Stimulated activated CD4-positive, alpha-beta T cell treated with anti-CD3 and anti-CD28 coated beads, Interleukin-4, amount 100 ng/mL, for 24 hours (primary cell): ENCODE measurements at regions not wholly inside any gene's neighbourhood (a gene's known extent, or its start where the extent isn't known, plus 50 kb on each side); places are given as distances from the start of the nearest gene placed in this dataset.

ENCODE experiments used
- DNase-seq: peaks from one replicate; pipeline ENCODE4 v3.0.0-alpha.2; 2020

GRCh38 chr10:89153971-89154370 lies 53.1 kb downstream of the CH25H start:
- no peak for DNase-seq

GRCh38 chr10:89153116-89153515 lies 54.0 kb downstream of the CH25H start:
- DNase-seq: no peak

GRCh38 chr10:89151857-89152256 lies 55.3 kb downstream of the CH25H start:
- no peak for DNase-seq

GRCh38 chr10:89148061-89148460 lies 59.1 kb downstream of the CH25H start:
- DNase-seq: no peak

GRCh38 chr10:89147256-89147655 lies 59.9 kb downstream of the CH25H start:
- no peak for DNase-seq

GRCh38 chr10:89144836-89145235 lies 62.3 kb downstream of the CH25H start:
- no peak for DNase-seq

- DNase-seq: no peak
These were observed 64.5 kb downstream of the CH25H start for GRCh38 chr10:89142590-89142989.

GRCh38 chr10:89138755-89139490 lies 68.2 kb downstream of the CH25H start:
- DNase-seq: no peak

- no peak for DNase-seq
These were observed 72.2 kb downstream of the CH25H start for GRCh38 chr10:89134963-89135362.

- DNase-seq: no peak
These were observed 77.2 kb downstream of the CH25H start for GRCh38 chr10:89129911-89130310.

GRCh38 chr10:89122433-89123051 lies 84.6 kb downstream of the CH25H start:
- no peak for DNase-seq

GRCh38 chr10:89121764-89122020 lies 85.4 kb downstream of the CH25H start:
- DNase-seq: no peak

- no peak for DNase-seq
These were observed 86.0 kb downstream of the CH25H start for GRCh38 chr10:89120931-89121763.

- no peak for DNase-seq
These were observed 87.5 kb downstream of the CH25H start for GRCh38 chr10:89119651-89120050.

- no peak for DNase-seq
These were observed 89.0 kb downstream of the CH25H start for GRCh38 chr10:89118091-89118490.

GRCh38 chr10:89115876-89116627 lies 91.1 kb downstream of the CH25H start:
- no peak for DNase-seq

GRCh38 chr10:89114846-89115625 lies 92.1 kb downstream of the CH25H start:
- no peak for DNase-seq

- no peak for DNase-seq
These were observed 104.4 kb downstream of the CH25H start for GRCh38 chr10:89102735-89103134.

- DNase-seq: no peak
These were observed 105.2 kb downstream of the CH25H start for GRCh38 chr10:89101943-89102342.

GRCh38 chr10:89100680-89101079 lies 106.4 kb downstream of the CH25H start:
- no peak for DNase-seq

- no peak for DNase-seq
These were observed 106.6 kb downstream of the FAS start for GRCh38 chr10:89097226-89097625.

GRCh38 chr10:89095701-89096391 lies 105.2 kb downstream of the FAS start:
- no peak for DNase-seq
